DOHH2 (cell line): ENCODE measurements at regions not wholly inside any gene's neighbourhood (a gene's known extent, or its start where the extent isn't known, plus 50 kb on each side); places are given as distances from the start of the nearest gene placed in this dataset.

Experiments used
- H3F3A ChIP-seq: fragments of 200-600 bp; sonication (generic), shearing (Covaris generic); 2 replicates; pipeline ENCODE4 v1.6.0; 2016; ENCODE audit warnings: antibody characterized with exemption, mild to moderate bottlenecking; ENCODE audit not compliant: control insufficient read depth, insufficient read depth
- H3K27ac ChIP-seq: fragments of 200-600 bp; sonication (generic); 2 replicates; pipeline ENCODE4 v1.5.1; 2014; ENCODE audit warnings: low read depth, mild to moderate bottlenecking, low read length, moderate library complexity
- H3K27me3 ChIP-seq: fragments of 200-600 bp; sonication (generic); 2 replicates; pipeline ENCODE4 v1.6.1; 2014; ENCODE audit warnings: mild to moderate bottlenecking, low read length, mixed read lengths; ENCODE audit not compliant: control insufficient read depth
- H3K36me3 ChIP-seq: fragments of 200-600 bp; sonication (generic); 2 replicates; pipeline ENCODE4 v1.6.1; 2014; ENCODE audit warnings: mild to moderate bottlenecking, low read length, moderate library complexity, mixed read lengths; ENCODE audit not compliant: control insufficient read depth
- H3K4me1 ChIP-seq: fragments of 200-600 bp; sonication (generic); 2 replicates; pipeline ENCODE4 v1.6.1; 2014; ENCODE audit warnings: mild to moderate bottlenecking, low read length, mixed read lengths; ENCODE audit not compliant: control insufficient read depth
- H3K4me2 ChIP-seq: fragments of 200-600 bp; sonication (generic); 2 replicates; pipeline ENCODE4 v1.6.0; 2014; ENCODE audit warnings: mild to moderate bottlenecking, low read length, moderate library complexity
- H3K4me3 ChIP-seq: fragments of 200-600 bp; sonication (generic); 2 replicates; pipeline ENCODE4 v1.5.1; 2014; ENCODE audit warnings: mild to moderate bottlenecking, low read length, mixed read lengths
- H3K79me2 ChIP-seq: fragments of 200-600 bp; sonication (generic); 2 replicates; pipeline ENCODE4 v1.6.1; 2014; ENCODE audit warnings: mild to moderate bottlenecking, low read length, mixed read lengths; ENCODE audit not compliant: control insufficient read depth
- H3K9me2 ChIP-seq: fragments of 200-600 bp; sonication (generic); replicated peaks from 2 replicates; pipeline ENCODE4 v1.6.1; 2014; ENCODE audit warnings: mild to moderate bottlenecking, low read length, mixed read lengths; ENCODE audit not compliant: control insufficient read depth
- H3K9me3 ChIP-seq: fragments of 200-600 bp; sonication (generic); 2 replicates; pipeline ENCODE4 v1.6.1; 2014; ENCODE audit warnings: antibody characterized with exemption, low read length, mixed read lengths; ENCODE audit not compliant: control insufficient read depth, insufficient read depth
- H4K20me1 ChIP-seq: fragments of 200-600 bp; sonication (generic); 2 replicates; pipeline ENCODE4 v1.6.0; 2014; ENCODE audit warnings: low read depth, mild to moderate bottlenecking, antibody characterized with exemption, low read length, moderate library complexity; ENCODE audit not compliant: control insufficient read depth, insufficient read depth
- CTCF ChIP-seq: fragments of 200-600 bp; sonication (generic); IDR thresholded peaks from one replicate; pipeline ENCODE4 v1.5.1; 2014; ENCODE audit warnings: antibody characterized with exemption, mild to moderate bottlenecking, low read depth, low read length; ENCODE audit not compliant: poor library complexity, severe bottlenecking
- EZH2phosphoT487 ChIP-seq: fragments of 200-600 bp; sonication (generic); IDR thresholded peaks from 2 replicates; pipeline ENCODE4 v1.6.1; 2017; ENCODE audit warnings: borderline replicate concordance, mild to moderate bottlenecking, antibody characterized with exemption, low read length, moderate library complexity, mixed read lengths

GRCh38 chr14:98923596-98923995 lies 348.4 kb downstream of the BCL11B start:
- no peaks in the 10 kb centered on the region for H3K9me3 ChIP-seq
- no peaks in the 10 kb centered on the region for H4K20me1 ChIP-seq
- no peaks in the 10 kb centered on the region for H3K27me3 ChIP-seq
- H3K79me2 ChIP-seq = no peaks in the 10 kb centered on the region
- no peak overlapping the region for H3K4me3 ChIP-seq
- no peak for TF ChIP-seq EZH2phosphoT487
- no peak for TF ChIP-seq CTCF
- no peaks in the 10 kb centered on the region for H3K36me3 ChIP-seq
- H3K27ac ChIP-seq = no peak overlapping the region
- H3F3A ChIP-seq = no peaks in the 10 kb centered on the region
- H3K4me1 ChIP-seq = no peaks in the 10 kb centered on the region
- H3K4me2 ChIP-seq = no peak overlapping the region
- H3K9me2 ChIP-seq = no peaks in the 10 kb centered on the region

- H3F3A ChIP-seq = no peaks in the 10 kb centered on the region
- no peaks in the 10 kb centered on the region for H3K9me3 ChIP-seq
- H3K36me3 ChIP-seq = no peaks in the 10 kb centered on the region
- no peaks in the 10 kb centered on the region for H4K20me1 ChIP-seq
- H3K27ac ChIP-seq = no peak overlapping the region
- H3K79me2 ChIP-seq = no peaks in the 10 kb centered on the region
- no peaks in the 10 kb centered on the region for H3K9me2 ChIP-seq
- TF ChIP-seq EZH2phosphoT487 (no peak), CTCF (no peak)
- H3K4me2 ChIP-seq = no peak overlapping the region
- H3K4me3 ChIP-seq = no peak overlapping the region
- no peaks in the 10 kb centered on the region for H3K27me3 ChIP-seq
- no peaks in the 10 kb centered on the region for H3K4me1 ChIP-seq
Measured at GRCh38 chr14:98924046-98924445, 348.0 kb downstream of the BCL11B start.

GRCh38 chr14:98925354-98926040 lies 346.5 kb downstream of the BCL11B start:
- H3K9me2 ChIP-seq = no peaks in the 10 kb centered on the region
- no peak overlapping the region for H3K4me2 ChIP-seq
- no peaks in the 10 kb centered on the region for H3K79me2 ChIP-seq
- no peak for TF ChIP-seq EZH2phosphoT487
- TF ChIP-seq CTCF = no peak
- H4K20me1 ChIP-seq = no peaks in the 10 kb centered on the region
- no peaks in the 10 kb centered on the region for H3K4me1 ChIP-seq
- no peak overlapping the region for H3K27ac ChIP-seq
- H3F3A ChIP-seq = no peaks in the 10 kb centered on the region
- no peaks in the 10 kb centered on the region for H3K27me3 ChIP-seq
- no peak overlapping the region for H3K4me3 ChIP-seq
- H3K36me3 ChIP-seq = no peaks in the 10 kb centered on the region
- no peaks in the 10 kb centered on the region for H3K9me3 ChIP-seq
